Mesendoderm (in vitro differentiated cells): ENCODE measurements at regions not wholly inside any gene's neighbourhood (a gene's known extent, or its start where the extent isn't known, plus 50 kb on each side); places are given as distances from the start of the nearest gene placed in this dataset.

ENCODE experiments used
- DNase-seq: peaks from one replicate; pipeline ENCODE4 v3.0.0; 2013
- H2AK5ac ChIP-seq: 2 replicates; pipeline ENCODE4 v1.6.1; 2013; ENCODE audit warnings: low read length, inconsistent platforms
- H2BK120ac ChIP-seq: 2 replicates; pipeline ENCODE4 v1.6.1; 2013; ENCODE audit warnings: low read depth, mild to moderate bottlenecking, low read length, moderate library complexity, mixed read lengths
- H2BK15ac ChIP-seq: replicated peaks from 2 replicates; pipeline ENCODE4 v1.6.1; 2013; ENCODE audit warnings: low read depth, mild to moderate bottlenecking, moderate library complexity
- H2BK5ac ChIP-seq: 2 replicates; pipeline ENCODE4 v1.6.1; 2013; ENCODE audit warnings: low read length, inconsistent platforms
- H3K18ac ChIP-seq: 2 replicates; pipeline ENCODE4 v1.6.1; 2013; ENCODE audit warnings: mild to moderate bottlenecking, low read length, mixed read lengths
- H3K23ac ChIP-seq: one replicate; pipeline ENCODE4 v1.6.1; 2013; ENCODE audit warnings: low read length
- H3K27ac ChIP-seq: 2 replicates; pipeline ENCODE4 v1.5.1; 2013; ENCODE audit warnings: low read depth, mild to moderate bottlenecking, inconsistent platforms, low read length, moderate library complexity
- H3K27me3 ChIP-seq: 2 replicates; pipeline ENCODE4 v1.6.1; 2013; ENCODE audit warnings: low read length, control low read depth, mild to moderate bottlenecking, inconsistent platforms; ENCODE audit not compliant: insufficient read depth, poor library complexity
- H3K36me3 ChIP-seq: 2 replicates; pipeline ENCODE4 v1.6.1; 2013; ENCODE audit warnings: low read length, inconsistent platforms; ENCODE audit not compliant: control insufficient read depth, insufficient read depth
- H3K4ac ChIP-seq: one replicate; pipeline ENCODE4 v1.6.1; 2013; ENCODE audit warnings: low read depth, mild to moderate bottlenecking, low read length, moderate library complexity
- H3K4me1 ChIP-seq: 2 replicates; pipeline ENCODE4 v1.6.1; 2013; ENCODE audit warnings: low read depth, low read length, inconsistent platforms; ENCODE audit not compliant: control insufficient read depth
- H3K4me2 ChIP-seq: 2 replicates; pipeline ENCODE4 v1.6.1; 2013; ENCODE audit warnings: low read length
- H3K4me3 ChIP-seq: 2 replicates; pipeline ENCODE4 v1.5.1; 2013; ENCODE audit warnings: mild to moderate bottlenecking, low read length
- H3K56ac ChIP-seq: one replicate; pipeline ENCODE4 v1.6.1; 2013; ENCODE audit warnings: low read length
- H3K79me1 ChIP-seq: 2 replicates; pipeline ENCODE4 v1.6.1; 2013; ENCODE audit warnings: low read length, inconsistent platforms
- H3K79me2 ChIP-seq: 2 replicates; pipeline ENCODE4 v1.6.1; 2013; ENCODE audit warnings: mild to moderate bottlenecking, low read length; ENCODE audit not compliant: control insufficient read depth, insufficient read depth
- H3K9ac ChIP-seq: 2 replicates; pipeline ENCODE4 v1.6.1; 2013; ENCODE audit warnings: low read length, inconsistent platforms
- H4K5ac ChIP-seq: one replicate; pipeline ENCODE4 v1.6.1; 2013; ENCODE audit warnings: low read length
- H4K8ac ChIP-seq: one replicate; pipeline ENCODE4 v1.6.1; 2013; ENCODE audit warnings: low read depth, mild to moderate bottlenecking, control low read depth, low read length, moderate library complexity
- WGBS: extraction: QIAGEN DNeasy Blood & Tissue Kit; methylation state at CpG from one replicate; pipeline ENCODE4 v1.1.7; 2013; ENCODE audit warnings: low lambda C conversion rate, missing lambda C conversion rate; ENCODE audit not compliant: insufficient coverage; ENCODE audit errors: extremely low coverage; 5-methylcytosine and 5-hydroxymethylcytosine counted together

DNA sequence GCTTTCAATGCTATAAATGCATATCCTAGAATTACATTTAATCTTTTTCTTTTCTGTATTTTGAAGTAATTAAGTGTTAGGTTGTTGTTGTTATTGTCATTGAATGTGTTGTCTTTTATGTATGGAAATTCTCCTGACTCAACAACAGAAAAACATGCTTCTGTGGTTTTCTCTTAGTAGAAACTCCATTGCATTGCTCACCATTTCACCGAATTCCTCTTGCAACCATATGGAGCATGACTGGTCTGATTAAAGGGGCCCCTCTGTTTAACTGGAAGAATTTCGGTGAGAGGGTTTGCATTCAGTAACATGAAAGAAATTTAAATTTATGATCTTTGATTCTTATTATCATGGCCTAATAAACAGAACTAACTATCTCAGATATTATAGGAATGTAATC, 454.3 kb upstream of the JARID2 start:
- H2BK120ac ChIP-seq = no peak overlapping the region
- no peak overlapping the region for H4K8ac ChIP-seq
- H2AK5ac ChIP-seq = no peak overlapping the region
- no peak overlapping the region for H3K18ac ChIP-seq
- no peak overlapping the region for H3K4me3 ChIP-seq
- no peaks in the 10 kb centered on the region for H3K79me1 ChIP-seq
- no peaks in the 10 kb centered on the region for H3K79me2 ChIP-seq
- no peak overlapping the region for H3K23ac ChIP-seq
- no peak overlapping the region for H3K9ac ChIP-seq
- H2BK15ac ChIP-seq = no peak overlapping the region
- no peak overlapping the region for H3K4me2 ChIP-seq
- H2BK5ac ChIP-seq = no peak overlapping the region
- H3K56ac ChIP-seq = no peak overlapping the region
- H4K5ac ChIP-seq = no peak overlapping the region
- no peak for DNase-seq
- WGBS = no CpG with 5 or more reads among the region's 2 CpGs
- no peak overlapping the region for H3K4ac ChIP-seq
- no peaks in the 10 kb centered on the region for H3K36me3 ChIP-seq
- H3K27ac ChIP-seq = no peak overlapping the region
- H3K27me3 ChIP-seq = no peaks in the 10 kb centered on the region
- H3K4me1 ChIP-seq = peaks cover 9% of the 10 kb centered on the region

DNA sequence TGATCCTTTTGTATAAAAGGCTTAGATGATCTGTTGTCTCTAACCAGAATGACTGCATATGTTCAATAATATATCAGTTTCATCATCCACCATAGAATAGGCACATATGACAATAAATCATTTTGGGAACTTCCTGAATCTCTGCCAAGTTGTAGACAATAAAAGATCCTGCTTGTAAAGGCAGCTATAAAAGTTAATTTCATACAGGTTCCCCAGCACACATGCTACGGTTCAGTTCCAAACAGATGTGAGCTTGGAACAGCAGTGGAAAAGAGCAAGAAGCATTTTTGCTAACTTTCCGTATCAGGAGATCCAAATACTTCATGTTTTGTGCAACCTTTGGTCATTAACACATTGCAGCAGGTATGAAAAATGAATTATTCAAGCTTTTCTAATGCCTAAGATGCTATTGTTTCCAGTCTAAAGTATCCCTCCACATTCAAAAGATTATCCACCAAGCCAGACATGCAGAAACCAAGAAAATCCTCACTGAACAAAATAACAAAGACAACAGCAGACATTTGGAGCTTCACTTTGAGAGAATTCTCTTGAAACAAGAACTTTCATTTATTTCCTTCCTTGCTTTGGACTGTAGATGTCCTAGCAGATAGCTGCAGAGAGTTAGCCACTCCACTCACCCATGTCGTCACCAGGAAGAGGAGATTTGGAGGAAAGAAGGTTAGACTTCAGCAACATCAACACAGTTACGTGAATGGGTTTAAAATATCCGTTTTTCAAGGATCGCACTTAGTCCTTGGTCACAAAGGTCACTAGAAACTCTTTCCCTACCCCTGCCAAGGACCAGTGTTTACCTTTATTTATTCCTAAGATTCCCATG, 453.5 kb upstream of the JARID2 start:
- Histone ChIP-seq H3K23ac (no peak overlapping the region), H2AK5ac (no peak overlapping the region), H2BK15ac (no peak overlapping the region), H3K27me3 (no peaks in the 10 kb centered on the region), H4K5ac (no peak overlapping the region), H3K27ac (no peak overlapping the region), H3K36me3 (no peaks in the 10 kb centered on the region), H3K4me3 (no peak overlapping the region), H2BK120ac (no peak overlapping the region), H3K4ac (no peak overlapping the region), H3K79me1 (no peaks in the 10 kb centered on the region), H3K9ac (no peak overlapping the region), H3K4me2 (no peak overlapping the region), H3K4me1 (peaks cover 10% of the 10 kb centered on the region), H3K18ac (no peak overlapping the region), H4K8ac (no peak overlapping the region), H2BK5ac (no peak overlapping the region), H3K56ac (no peak overlapping the region), H3K79me2 (no peaks in the 10 kb centered on the region)
- WGBS = no CpG with 5 or more reads among the region's 6 CpGs
- DNase-seq = no peak

DNA sequence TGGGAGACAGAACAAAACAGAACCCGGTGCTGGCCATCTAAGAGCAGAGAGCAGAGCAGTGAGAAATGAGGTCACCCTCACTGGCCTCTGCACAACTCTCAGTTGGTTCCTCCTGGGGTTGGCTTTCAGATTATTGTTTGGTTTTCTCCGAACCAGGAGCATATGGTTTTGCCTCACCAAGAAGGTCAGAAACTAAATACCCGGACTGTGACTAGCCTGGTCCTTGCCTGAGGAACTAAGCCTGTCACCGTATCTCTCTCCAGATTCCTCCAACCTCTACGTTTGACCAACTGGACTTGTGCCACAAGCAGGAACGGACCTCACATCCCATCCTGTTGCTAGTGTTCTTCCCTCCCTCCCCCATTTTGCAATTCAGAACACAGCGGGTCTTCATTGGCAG, 450.4 kb upstream of the JARID2 start:
- no peak overlapping the region for H2BK15ac ChIP-seq
- no peak overlapping the region for H3K9ac ChIP-seq
- no peak overlapping the region for H3K4me3 ChIP-seq
- no peak overlapping the region for H3K4me2 ChIP-seq
- H3K23ac ChIP-seq = no peak overlapping the region
- no peak overlapping the region for H3K56ac ChIP-seq
- no peaks in the 10 kb centered on the region for H3K79me1 ChIP-seq
- H3K18ac ChIP-seq = no peak overlapping the region
- WGBS = no CpG with 5 or more reads among the region's 7 CpGs
- no peak overlapping the region for H2AK5ac ChIP-seq
- peaks cover 9% of the 10 kb centered on the region for H3K4me1 ChIP-seq
- no peaks in the 10 kb centered on the region for H3K27me3 ChIP-seq
- no peak overlapping the region for H4K8ac ChIP-seq
- H3K79me2 ChIP-seq = no peaks in the 10 kb centered on the region
- no peaks in the 10 kb centered on the region for H3K36me3 ChIP-seq
- no peak for DNase-seq
- no peak overlapping the region for H4K5ac ChIP-seq
- H3K4ac ChIP-seq = no peak overlapping the region
- H3K27ac ChIP-seq = no peak overlapping the region
- no peak overlapping the region for H2BK5ac ChIP-seq
- H2BK120ac ChIP-seq = no peak overlapping the region

DNA sequence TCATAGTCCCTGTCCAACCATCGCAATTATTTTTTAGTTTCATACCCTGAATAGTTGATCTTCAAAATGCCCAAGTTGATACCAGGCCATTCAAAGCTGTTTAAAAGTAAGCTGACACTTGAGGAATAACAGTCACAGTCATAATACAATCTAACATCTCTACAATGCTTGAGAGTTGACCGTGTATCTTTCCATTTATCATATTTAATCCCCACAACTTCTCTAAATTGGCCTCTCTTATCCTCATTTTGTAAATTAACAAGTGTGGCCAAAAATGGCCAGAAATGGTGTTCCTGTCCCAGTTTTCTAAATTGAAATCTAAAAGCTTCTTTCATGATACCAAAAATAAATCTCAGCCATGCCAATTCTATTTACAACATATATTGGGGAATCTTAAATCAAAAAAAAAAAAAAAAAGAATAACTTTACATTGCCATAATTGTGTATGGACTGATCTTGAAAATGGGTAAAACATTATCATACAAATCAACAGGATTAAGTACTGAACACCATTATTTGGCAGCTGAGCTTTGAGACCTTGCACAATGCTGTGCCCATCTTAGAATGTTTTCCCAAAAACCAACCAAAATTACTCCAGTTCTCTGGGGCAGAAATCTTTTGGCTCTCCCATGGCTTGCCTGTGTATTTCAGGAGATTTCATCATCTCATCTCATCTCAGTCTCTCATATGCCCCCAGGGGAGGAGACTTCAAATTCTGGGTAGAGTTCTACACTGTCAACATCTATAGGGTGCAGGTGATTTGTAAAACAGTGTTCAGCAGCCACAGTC, 448.7 kb upstream of the JARID2 start:
- peak; percentile 64 for DNase-seq
- H3K79me1 ChIP-seq = no peaks in the 10 kb centered on the region
- H3K36me3 ChIP-seq = no peaks in the 10 kb centered on the region
- peak overlapping the region; percentile 33 for H3K18ac ChIP-seq
- no peak overlapping the region for H3K23ac ChIP-seq
- WGBS = no CpG with 5 or more reads among the region's 2 CpGs
- no peaks in the 10 kb centered on the region for H3K79me2 ChIP-seq
- no peak overlapping the region for H3K4me2 ChIP-seq
- H4K8ac ChIP-seq = no peak overlapping the region
- no peak overlapping the region for H3K56ac ChIP-seq
- no peak overlapping the region for H3K4ac ChIP-seq
- H4K5ac ChIP-seq = no peak overlapping the region
- peaks cover 9% of the 10 kb centered on the region for H3K4me1 ChIP-seq
- no peaks in the 10 kb centered on the region for H3K27me3 ChIP-seq
- no peak overlapping the region for H2BK5ac ChIP-seq
- H3K9ac ChIP-seq = no peak overlapping the region
- H2BK15ac ChIP-seq = no peak overlapping the region
- H2BK120ac ChIP-seq = no peak overlapping the region
- H3K27ac ChIP-seq = peak overlapping the region; percentile 8
- no peak overlapping the region for H3K4me3 ChIP-seq
- no peak overlapping the region for H2AK5ac ChIP-seq

DNA sequence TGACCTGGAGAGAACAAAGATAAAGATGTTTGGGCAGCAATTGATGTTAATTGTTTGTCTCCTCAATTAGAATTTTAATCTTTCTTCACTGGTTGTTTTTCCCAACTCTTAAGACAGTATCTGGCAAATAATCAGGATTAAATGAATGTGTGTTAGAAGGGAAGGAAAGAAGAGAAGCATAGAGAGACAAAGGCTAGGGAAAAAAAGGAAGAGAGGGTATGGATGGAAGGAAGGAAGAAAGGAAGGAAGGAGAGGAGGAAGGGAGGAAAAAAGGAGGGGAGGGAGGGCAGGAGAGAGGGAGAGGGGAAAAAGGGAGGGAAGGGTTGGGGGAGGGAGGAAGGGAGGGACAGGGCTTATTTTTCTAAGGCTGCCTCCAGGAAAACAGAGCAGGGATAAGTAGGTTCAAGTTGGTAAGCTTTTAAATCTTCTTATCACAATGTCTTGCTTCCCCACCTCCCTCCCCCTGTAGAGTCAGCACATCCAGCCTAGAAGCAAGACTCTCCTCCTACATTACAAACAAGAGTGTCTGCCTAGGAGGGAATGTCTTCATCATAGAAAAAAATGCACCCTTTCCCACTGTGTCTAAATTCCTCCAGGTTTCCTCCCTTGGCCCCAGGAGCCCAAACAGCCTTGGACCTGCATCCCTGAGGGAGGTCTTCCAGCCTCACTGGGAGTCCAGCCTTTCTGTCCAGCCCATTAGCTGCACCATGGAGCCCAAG, 447.8 kb upstream of the JARID2 start:
- Histone ChIP-seq H4K5ac (no peak overlapping the region), H3K79me1 (no peaks in the 10 kb centered on the region), H3K4me3 (no peak overlapping the region), H2AK5ac (peak overlapping the region; percentile 32), H2BK15ac (no peak overlapping the region), H2BK120ac (no peak overlapping the region), H3K18ac (no peak overlapping the region), H3K79me2 (no peaks in the 10 kb centered on the region), H3K27ac (no peak overlapping the region), H4K8ac (no peak overlapping the region), H3K9ac (no peak overlapping the region), H2BK5ac (peak overlapping the region; percentile 73), H3K4me1 (peaks cover 9% of the 10 kb centered on the region), H3K4ac (no peak overlapping the region), H3K27me3 (no peaks in the 10 kb centered on the region), H3K4me2 (no peak overlapping the region), H3K23ac (no peak overlapping the region), H3K56ac (peak overlapping the region; percentile 54), H3K36me3 (no peaks in the 10 kb centered on the region)
- DNase-seq = peak; percentile 60
